ENCODE measurements at regions not wholly inside any gene's neighbourhood (a gene's known extent, or its start where the extent isn't known, plus 50 kb on each side); places are given as distances from the start of the nearest gene placed in this dataset.
"Not testable (repeated sequence)": the region's sequence is repeated elsewhere in the genome, so short reads cannot be mapped to it uniquely, and the experiment has no call there.

- Histone ChIP-seq H3K36me3 (ENCODE audit: insufficient read depth) (no peaks in the 10 kb centered on the region), H2AFZ (ENCODE audit: low read depth) (no peak overlapping the region), H4K20me1 (ENCODE audit: insufficient read depth) (no peaks in the 10 kb centered on the region), H3K79me2 (ENCODE audit: insufficient read depth, low read depth) (no peaks in the 10 kb centered on the region), H3K27ac (no peak overlapping the region), H3K9ac (no peak overlapping the region), H3K4me1 (ENCODE audit: low read depth, poor library complexity, severe bottlenecking) (peaks cover 22% of the 10 kb centered on the region), H3K4me3 (IDR thresholded peaks at IDR 0.05; ENCODE audit: insufficient read depth, low read depth, low read length) (no peak overlapping the region), H3K4me2 (no peak overlapping the region), H3K27me3 (ENCODE audit: insufficient read depth, low read depth) (no peaks in the 10 kb centered on the region)
- TF ChIP-seq CTCF (conservative IDR thresholded peaks at IDR 0.05; ENCODE audit: low read depth, low read length): no peak
Measured at GRCh38 chr7:70893971-70894715, 237.8 kb upstream of the GALNT17 start.

- no peak overlapping the region for H3K9ac ChIP-seq
- no peak overlapping the region for H3K4me3 ChIP-seq (IDR thresholded peaks at IDR 0.05; ENCODE audit: insufficient read depth, low read depth, low read length)
- no peaks in the 10 kb centered on the region for H3K79me2 ChIP-seq (ENCODE audit: insufficient read depth, low read depth)
- TF ChIP-seq CTCF (conservative IDR thresholded peaks at IDR 0.05; ENCODE audit: low read depth, low read length): no peak
- no peak overlapping the region for H2AFZ ChIP-seq (ENCODE audit: low read depth)
- no peaks in the 10 kb centered on the region for H4K20me1 ChIP-seq (ENCODE audit: insufficient read depth)
- no peaks in the 10 kb centered on the region for H3K27me3 ChIP-seq (ENCODE audit: insufficient read depth, low read depth)
- H3K4me1 ChIP-seq (ENCODE audit: low read depth, poor library complexity, severe bottlenecking): peaks cover 19% of the 10 kb centered on the region
- H3K27ac ChIP-seq: no peak overlapping the region
- H3K36me3 ChIP-seq (ENCODE audit: insufficient read depth): no peaks in the 10 kb centered on the region
- no peak overlapping the region for H3K4me2 ChIP-seq
Measured at GRCh38 chr7:70894799-70895198, 237.1 kb upstream of the GALNT17 start.

GRCh38 chr7:70895337-70896200 lies 236.4 kb upstream of the GALNT17 start:
- H3K4me2 ChIP-seq; H3K9ac ChIP-seq; H4K20me1 ChIP-seq (ENCODE audit: insufficient read depth); H2AFZ ChIP-seq (ENCODE audit: low read depth); H3K4me3 ChIP-seq (IDR thresholded peaks at IDR 0.05; ENCODE audit: insufficient read depth, low read depth, low read length); H3K27me3 ChIP-seq (ENCODE audit: insufficient read depth, low read depth); H3K27ac ChIP-seq; H3K36me3 ChIP-seq (ENCODE audit: insufficient read depth); H3K79me2 ChIP-seq (ENCODE audit: insufficient read depth, low read depth): not testable (repeated sequence)
- H3K4me1 ChIP-seq (ENCODE audit: low read depth, poor library complexity, severe bottlenecking): peaks cover 11% of the 10 kb centered on the region

GRCh38 chr7:70907259-70908247 lies 224.4 kb upstream of the GALNT17 start:
- no peak overlapping the region for H3K4me2 ChIP-seq
- H3K4me1 ChIP-seq (ENCODE audit: low read depth, poor library complexity, severe bottlenecking): peaks cover 11% of the 10 kb centered on the region
- no peak overlapping the region for H3K9ac ChIP-seq
- no peaks in the 10 kb centered on the region for H4K20me1 ChIP-seq (ENCODE audit: insufficient read depth)
- H3K4me3 ChIP-seq (IDR thresholded peaks at IDR 0.05; ENCODE audit: insufficient read depth, low read depth, low read length): no peak overlapping the region
- H3K36me3 ChIP-seq (ENCODE audit: insufficient read depth): no peaks in the 10 kb centered on the region
- H3K27ac ChIP-seq: no peak overlapping the region
- TF ChIP-seq CTCF (conservative IDR thresholded peaks at IDR 0.05; ENCODE audit: low read depth, low read length): no peak
- no peaks in the 10 kb centered on the region for H3K79me2 ChIP-seq (ENCODE audit: insufficient read depth, low read depth)
- no peaks in the 10 kb centered on the region for H3K27me3 ChIP-seq (ENCODE audit: insufficient read depth, low read depth)
- H2AFZ ChIP-seq (ENCODE audit: low read depth): no peak overlapping the region

Data from KMS-11 (cell line).